ENCODE measurements at regions not wholly inside any gene's neighbourhood (a gene's known extent, or its start where the extent isn't known, plus 50 kb on each side); places are given as distances from the start of the nearest gene placed in this dataset.

- no peak for DNase-seq (ENCODE audit: low spot score)
- Histone ChIP-seq H4K91ac (ENCODE audit: low read depth, low read length, poor library complexity) (no peak overlapping the region), H2BK12ac (ENCODE audit: low read length) (no peak overlapping the region), H3K9ac (ENCODE audit: low read depth, low read length, poor library complexity) (no peak overlapping the region), H2BK5ac (ENCODE audit: low read length) (no peak overlapping the region), H2AFZ (ENCODE audit: low read length) (no peak overlapping the region), H3K4me3 (ENCODE audit: low read length in 2 of 2) (no peak overlapping the region), H2BK15ac (ENCODE audit: low read length) (no peak overlapping the region), H3K23ac (ENCODE audit: low read depth, low read length, poor library complexity) (no peak overlapping the region), H3K79me1 (ENCODE audit: low read depth, low read length) (no peaks in the 10 kb centered on the region), H2BK120ac (ENCODE audit: low read depth, low read length) (no peak overlapping the region), H4K8ac (ENCODE audit: low read depth, low read length) (no peak overlapping the region), H3K9me3 (replicated peaks in 1 of 2; ENCODE audit: control insufficient read depth in 2 of 2, insufficient read depth in 1 of 2, low read depth in 1 of 2, low read length in 2 of 2) (no peaks in the 10 kb centered on the region), H3K18ac (ENCODE audit: low read length) (no peak overlapping the region), H3K27me3 (ENCODE audit: control insufficient read depth in 3 of 3, insufficient read depth in 3 of 3, low read depth in 1 of 3, low read length in 3 of 3) (no peaks in the 10 kb centered on the region), H3K4ac (ENCODE audit: low read length) (no peak overlapping the region), H3K36me3 (replicated peaks in 1 of 2; ENCODE audit: control insufficient read depth in 2 of 2, insufficient read depth in 2 of 2, low read length in 2 of 2) (no peaks in the 10 kb centered on the region), H3K14ac (ENCODE audit: low read length) (no peak overlapping the region), H3K4me1 (ENCODE audit: control insufficient read depth in 2 of 2, insufficient read depth in 1 of 2, low read depth in 1 of 2, low read length in 2 of 2) (no peaks in the 10 kb centered on the region), H2AK5ac (ENCODE audit: low read depth, low read length) (no peak overlapping the region), H3K4me2 (ENCODE audit: insufficient read depth, low read length, poor library complexity, severe bottlenecking) (no peak overlapping the region), H3K27ac (replicated peaks; ENCODE audit: low read length) (no peak overlapping the region)
- no CpG with 5 or more reads among the region's 2 CpGs for WGBS, 2 donors (ENCODE audit: extremely low coverage in 2 of 2, insufficient read length in 2 of 2, insufficient replicate concordance in 1 of 2)
These were observed 258.2 kb upstream of the EDNRB start for GRCh38 chr13:78176880-78177279.

GRCh38 chr13:78169386-78169785, 250.8 kb upstream of the EDNRB start:
- Histone ChIP-seq H3K4me3 (ENCODE audit: low read length in 2 of 2) (peak overlapping the region in 1 of 2 donors; percentile 14), H2BK5ac (ENCODE audit: low read length) (peak overlapping the region; percentile 68), H3K4me1 (ENCODE audit: control insufficient read depth in 2 of 2, insufficient read depth in 1 of 2, low read depth in 1 of 2, low read length in 2 of 2) (no peaks in the 10 kb centered on the region), H3K4ac (ENCODE audit: low read length) (no peak overlapping the region), H4K91ac (ENCODE audit: low read depth, low read length, poor library complexity) (no peak overlapping the region), H3K18ac (ENCODE audit: low read length) (peak overlapping the region; percentile 4), H3K27me3 (ENCODE audit: control insufficient read depth in 3 of 3, insufficient read depth in 3 of 3, low read depth in 1 of 3, low read length in 3 of 3) (no peaks in the 10 kb centered on the region), H3K9me3 (replicated peaks in 1 of 2; ENCODE audit: control insufficient read depth in 2 of 2, insufficient read depth in 1 of 2, low read depth in 1 of 2, low read length in 2 of 2) (peaks cover 3 to 11% of the 10 kb centered on the region in 2 donors), H2BK15ac (ENCODE audit: low read length) (no peak overlapping the region), H3K36me3 (replicated peaks in 1 of 2; ENCODE audit: control insufficient read depth in 2 of 2, insufficient read depth in 2 of 2, low read length in 2 of 2) (no peaks in the 10 kb centered on the region), H3K4me2 (ENCODE audit: insufficient read depth, low read length, poor library complexity, severe bottlenecking) (no peak overlapping the region), H3K79me1 (ENCODE audit: low read depth, low read length) (no peaks in the 10 kb centered on the region), H2BK120ac (ENCODE audit: low read depth, low read length) (no peak overlapping the region), H2AFZ (ENCODE audit: low read length) (no peak overlapping the region), H3K9ac (ENCODE audit: low read depth, low read length, poor library complexity) (no peak overlapping the region), H3K27ac (replicated peaks; ENCODE audit: low read length) (no peak overlapping the region), H4K8ac (ENCODE audit: low read depth, low read length) (no peak overlapping the region), H3K14ac (ENCODE audit: low read length) (no peak overlapping the region), H3K23ac (ENCODE audit: low read depth, low read length, poor library complexity) (no peak overlapping the region), H2BK12ac (ENCODE audit: low read length) (peak overlapping the region; percentile 63), H2AK5ac (ENCODE audit: low read depth, low read length) (no peak overlapping the region)
- no CpG with 5 or more reads among the region's 6 CpGs for WGBS, 2 donors (ENCODE audit: extremely low coverage in 2 of 2, insufficient read length in 2 of 2, insufficient replicate concordance in 1 of 2)
- no peak for DNase-seq (ENCODE audit: low spot score)

GRCh38 chr13:78168981-78169380, 250.3 kb upstream of the EDNRB start:
- Histone ChIP-seq H2BK15ac (ENCODE audit: low read length) (no peak overlapping the region), H3K79me1 (ENCODE audit: low read depth, low read length) (no peaks in the 10 kb centered on the region), H3K4ac (ENCODE audit: low read length) (no peak overlapping the region), H3K36me3 (replicated peaks in 1 of 2; ENCODE audit: control insufficient read depth in 2 of 2, insufficient read depth in 2 of 2, low read length in 2 of 2) (no peaks in the 10 kb centered on the region), H3K27ac (replicated peaks; ENCODE audit: low read length) (no peak overlapping the region), H3K14ac (ENCODE audit: low read length) (no peak overlapping the region), H3K4me3 (ENCODE audit: low read length in 2 of 2) (peak overlapping the region in 1 of 2 donors; percentile 14), H2BK12ac (ENCODE audit: low read length) (no peak overlapping the region), H2BK120ac (ENCODE audit: low read depth, low read length) (no peak overlapping the region), H3K9me3 (replicated peaks in 1 of 2; ENCODE audit: control insufficient read depth in 2 of 2, insufficient read depth in 1 of 2, low read depth in 1 of 2, low read length in 2 of 2) (peaks cover 3 to 11% of the 10 kb centered on the region in 2 donors), H2AK5ac (ENCODE audit: low read depth, low read length) (no peak overlapping the region), H3K9ac (ENCODE audit: low read depth, low read length, poor library complexity) (no peak overlapping the region), H3K18ac (ENCODE audit: low read length) (peak overlapping the region; percentile 48), H2BK5ac (ENCODE audit: low read length) (no peak overlapping the region), H2AFZ (ENCODE audit: low read length) (no peak overlapping the region), H3K27me3 (ENCODE audit: control insufficient read depth in 3 of 3, insufficient read depth in 3 of 3, low read depth in 1 of 3, low read length in 3 of 3) (no peaks in the 10 kb centered on the region), H4K8ac (ENCODE audit: low read depth, low read length) (no peak overlapping the region), H3K4me1 (ENCODE audit: control insufficient read depth in 2 of 2, insufficient read depth in 1 of 2, low read depth in 1 of 2, low read length in 2 of 2) (no peaks in the 10 kb centered on the region), H3K23ac (ENCODE audit: low read depth, low read length, poor library complexity) (no peak overlapping the region), H3K4me2 (ENCODE audit: insufficient read depth, low read length, poor library complexity, severe bottlenecking) (no peak overlapping the region), H4K91ac (ENCODE audit: low read depth, low read length, poor library complexity) (no peak overlapping the region)
- WGBS, 2 donors (ENCODE audit: extremely low coverage in 2 of 2, insufficient read length in 2 of 2, insufficient replicate concordance in 1 of 2), result no CpG with 5 or more reads among the region's 4 CpGs
- DNase-seq (ENCODE audit: low spot score), result no peak

GRCh38 chr13:78161266-78161665, 242.6 kb upstream of the EDNRB start:
- Histone ChIP-seq H2BK120ac (ENCODE audit: low read depth, low read length) (no peak overlapping the region), H3K9me3 (replicated peaks in 1 of 2; ENCODE audit: control insufficient read depth in 2 of 2, insufficient read depth in 1 of 2, low read depth in 1 of 2, low read length in 2 of 2) (no peaks in the 10 kb centered on the region), H3K4me1 (ENCODE audit: control insufficient read depth in 2 of 2, insufficient read depth in 1 of 2, low read depth in 1 of 2, low read length in 2 of 2) (no peaks in the 10 kb centered on the region), H3K4me2 (ENCODE audit: insufficient read depth, low read length, poor library complexity, severe bottlenecking) (no peak overlapping the region), H3K79me1 (ENCODE audit: low read depth, low read length) (no peaks in the 10 kb centered on the region), H2BK5ac (ENCODE audit: low read length) (no peak overlapping the region), H3K23ac (ENCODE audit: low read depth, low read length, poor library complexity) (no peak overlapping the region), H2BK12ac (ENCODE audit: low read length) (no peak overlapping the region), H3K9ac (ENCODE audit: low read depth, low read length, poor library complexity) (no peak overlapping the region), H4K8ac (ENCODE audit: low read depth, low read length) (no peak overlapping the region), H2AFZ (ENCODE audit: low read length) (no peak overlapping the region), H3K27me3 (ENCODE audit: control insufficient read depth in 3 of 3, insufficient read depth in 3 of 3, low read depth in 1 of 3, low read length in 3 of 3) (no peaks in the 10 kb centered on the region), H2BK15ac (ENCODE audit: low read length) (no peak overlapping the region), H4K91ac (ENCODE audit: low read depth, low read length, poor library complexity) (no peak overlapping the region), H3K36me3 (replicated peaks in 1 of 2; ENCODE audit: control insufficient read depth in 2 of 2, insufficient read depth in 2 of 2, low read length in 2 of 2) (no peaks in the 10 kb centered on the region), H2AK5ac (ENCODE audit: low read depth, low read length) (no peak overlapping the region), H3K18ac (ENCODE audit: low read length) (no peak overlapping the region), H3K4ac (ENCODE audit: low read length) (no peak overlapping the region), H3K4me3 (ENCODE audit: low read length in 2 of 2) (no peak overlapping the region), H3K14ac (ENCODE audit: low read length) (no peak overlapping the region), H3K27ac (replicated peaks; ENCODE audit: low read length) (no peak overlapping the region)
- DNase-seq (ENCODE audit: low spot score), result no peak
